ENCODE measurements at regions not wholly inside any gene's neighbourhood (a gene's known extent, or its start where the extent isn't known, plus 50 kb on each side); places are given as distances from the start of the nearest gene placed in this dataset.

- no peak for TF ChIP-seq CTCF (conservative IDR thresholded peaks at IDR 0.05; ENCODE audit: low read depth, low read length)
- no peak for DNase-seq (ENCODE audit: low read depth)
- H3K4me3 ChIP-seq (ENCODE audit: low read depth, low read length): no peak overlapping the region
Measured at GRCh38 chr5:158116965-158117364, 258.0 kb upstream of the CLINT1 start.

GRCh38 chr5:158115468-158115867 is 256.5 kb upstream of the CLINT1 start:
- H3K4me3 ChIP-seq (ENCODE audit: low read depth, low read length): no peak overlapping the region
- TF ChIP-seq CTCF (conservative IDR thresholded peaks at IDR 0.05; ENCODE audit: low read depth, low read length): no peak
- DNase-seq (ENCODE audit: low read depth): no peak

GRCh38 chr5:158108177-158108576 is 249.2 kb upstream of the CLINT1 start:
- no peak for TF ChIP-seq CTCF (conservative IDR thresholded peaks at IDR 0.05; ENCODE audit: low read depth, low read length)
- no peak for DNase-seq (ENCODE audit: low read depth)
- H3K4me3 ChIP-seq (ENCODE audit: low read depth, low read length): no peak overlapping the region

- no peak overlapping the region for H3K4me3 ChIP-seq (ENCODE audit: low read depth, low read length)
- TF ChIP-seq CTCF (conservative IDR thresholded peaks at IDR 0.05; ENCODE audit: low read depth, low read length): no peak
- DNase-seq (ENCODE audit: low read depth): no peak
Measured at GRCh38 chr5:158100373-158100888, 241.5 kb upstream of the CLINT1 start.

GRCh38 chr5:158099571-158100105 is 240.7 kb upstream of the CLINT1 start:
- TF ChIP-seq CTCF (conservative IDR thresholded peaks at IDR 0.05; ENCODE audit: low read depth, low read length): no peak
- H3K4me3 ChIP-seq (ENCODE audit: low read depth, low read length): no peak overlapping the region
- no peak for DNase-seq (ENCODE audit: low read depth)

GRCh38 chr5:158096835-158097234 is 237.9 kb upstream of the CLINT1 start:
- no peak overlapping the region for H3K4me3 ChIP-seq (ENCODE audit: low read depth, low read length)
- no peak for TF ChIP-seq CTCF (conservative IDR thresholded peaks at IDR 0.05; ENCODE audit: low read depth, low read length)
- DNase-seq (ENCODE audit: low read depth): no peak

- no peak for TF ChIP-seq CTCF (conservative IDR thresholded peaks at IDR 0.05; ENCODE audit: low read depth, low read length)
- no peak overlapping the region for H3K4me3 ChIP-seq (ENCODE audit: low read depth, low read length)
- no peak for DNase-seq (ENCODE audit: low read depth)
Measured at GRCh38 chr5:158086856-158087255, 227.9 kb upstream of the CLINT1 start.
